ENCODE measurements at regions not wholly inside any gene's neighbourhood (a gene's known extent, or its start where the extent isn't known, plus 50 kb on each side); places are given as distances from the start of the nearest gene placed in this dataset.

DNA sequence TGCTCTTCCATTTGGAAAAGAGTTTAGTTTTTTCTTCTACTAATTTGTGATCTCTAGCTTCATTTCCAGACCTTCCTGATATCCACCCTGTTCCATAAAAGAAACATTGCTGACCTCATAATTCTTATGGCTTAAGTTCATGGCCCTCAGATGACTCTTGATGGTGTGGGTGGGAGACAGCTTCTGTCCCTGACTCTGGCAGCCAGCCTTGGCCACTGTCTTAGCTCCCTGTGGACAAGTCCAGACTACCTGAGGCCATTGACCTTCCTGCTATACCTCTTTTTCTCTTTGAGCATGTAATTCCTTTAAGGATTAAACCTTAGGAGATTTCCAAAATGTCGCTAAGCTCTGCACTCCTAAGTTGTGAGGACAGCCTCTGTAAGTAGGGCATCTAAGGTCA is 101.1 kb upstream of the DAP start:
- no peak overlapping the region for H3K4me3 ChIP-seq (ENCODE audit: insufficient read depth, low read depth, low read length, poor library complexity, severe bottlenecking)
- H3K27me3 ChIP-seq (replicated peaks; ENCODE audit: control insufficient read depth, insufficient read depth, low read length, poor library complexity, severe bottlenecking) = peaks cover 2% of the 10 kb centered on the region
- no peak for DNase-seq

GRCh38 chr5:10861423-10861790 is 100.4 kb upstream of the DAP start:
- Histone ChIP-seq H3K36me3 (ENCODE audit: control insufficient read depth, insufficient read depth, low read length) (no peaks in the 10 kb centered on the region), H3K9me3 (ENCODE audit: control insufficient read depth, low read length) (no peaks in the 10 kb centered on the region), H3K4me1 (ENCODE audit: control insufficient read depth, insufficient read depth, low read length, poor library complexity, severe bottlenecking) (no peaks in the 10 kb centered on the region), H3K27me3 (replicated peaks; ENCODE audit: control insufficient read depth, insufficient read depth, low read length, poor library complexity, severe bottlenecking) (peaks cover 3% of the 10 kb centered on the region), H3K27ac (ENCODE audit: insufficient read depth, low read length, poor library complexity, severe bottlenecking) (no peak overlapping the region), H3K4me3 (ENCODE audit: insufficient read depth, low read depth, low read length, poor library complexity, severe bottlenecking) (no peak overlapping the region)
- no peak for DNase-seq

More for the DNA sequence above, 101.1 kb upstream of the DAP start:
- Histone ChIP-seq H3K4me1 (ENCODE audit: control insufficient read depth, insufficient read depth, low read length, poor library complexity, severe bottlenecking) (no peaks in the 10 kb centered on the region), H3K36me3 (ENCODE audit: control insufficient read depth, insufficient read depth, low read length) (no peaks in the 10 kb centered on the region), H3K9me3 (ENCODE audit: control insufficient read depth, low read length) (no peaks in the 10 kb centered on the region), H3K27ac (ENCODE audit: insufficient read depth, low read length, poor library complexity, severe bottlenecking) (no peak overlapping the region)

- no peak for DNase-seq
- peaks cover 3% of the 10 kb centered on the region for H3K27me3 ChIP-seq (replicated peaks; ENCODE audit: control insufficient read depth, insufficient read depth, low read length, poor library complexity, severe bottlenecking)
- H3K4me1 ChIP-seq (ENCODE audit: control insufficient read depth, insufficient read depth, low read length, poor library complexity, severe bottlenecking) = no peaks in the 10 kb centered on the region
- H3K9me3 ChIP-seq (ENCODE audit: control insufficient read depth, low read length) = no peaks in the 10 kb centered on the region
- no peaks in the 10 kb centered on the region for H3K36me3 ChIP-seq (ENCODE audit: control insufficient read depth, insufficient read depth, low read length)
- H3K4me3 ChIP-seq (ENCODE audit: insufficient read depth, low read depth, low read length, poor library complexity, severe bottlenecking) = no peak overlapping the region
- H3K27ac ChIP-seq (ENCODE audit: insufficient read depth, low read length, poor library complexity, severe bottlenecking) = no peak overlapping the region
Observed at GRCh38 chr5:10860645-10861422, 99.8 kb upstream of the DAP start.

GRCh38 chr5:10860196-10860543 is 99.1 kb upstream of the DAP start:
- H3K27me3 ChIP-seq (replicated peaks; ENCODE audit: control insufficient read depth, insufficient read depth, low read length, poor library complexity, severe bottlenecking) = peaks cover 3% of the 10 kb centered on the region
- no peak for DNase-seq
- no peaks in the 10 kb centered on the region for H3K4me1 ChIP-seq (ENCODE audit: control insufficient read depth, insufficient read depth, low read length, poor library complexity, severe bottlenecking)
- no peak overlapping the region for H3K4me3 ChIP-seq (ENCODE audit: insufficient read depth, low read depth, low read length, poor library complexity, severe bottlenecking)
- no peaks in the 10 kb centered on the region for H3K9me3 ChIP-seq (ENCODE audit: control insufficient read depth, low read length)
- H3K36me3 ChIP-seq (ENCODE audit: control insufficient read depth, insufficient read depth, low read length) = no peaks in the 10 kb centered on the region
- H3K27ac ChIP-seq (ENCODE audit: insufficient read depth, low read length, poor library complexity, severe bottlenecking) = no peak overlapping the region

DNA sequence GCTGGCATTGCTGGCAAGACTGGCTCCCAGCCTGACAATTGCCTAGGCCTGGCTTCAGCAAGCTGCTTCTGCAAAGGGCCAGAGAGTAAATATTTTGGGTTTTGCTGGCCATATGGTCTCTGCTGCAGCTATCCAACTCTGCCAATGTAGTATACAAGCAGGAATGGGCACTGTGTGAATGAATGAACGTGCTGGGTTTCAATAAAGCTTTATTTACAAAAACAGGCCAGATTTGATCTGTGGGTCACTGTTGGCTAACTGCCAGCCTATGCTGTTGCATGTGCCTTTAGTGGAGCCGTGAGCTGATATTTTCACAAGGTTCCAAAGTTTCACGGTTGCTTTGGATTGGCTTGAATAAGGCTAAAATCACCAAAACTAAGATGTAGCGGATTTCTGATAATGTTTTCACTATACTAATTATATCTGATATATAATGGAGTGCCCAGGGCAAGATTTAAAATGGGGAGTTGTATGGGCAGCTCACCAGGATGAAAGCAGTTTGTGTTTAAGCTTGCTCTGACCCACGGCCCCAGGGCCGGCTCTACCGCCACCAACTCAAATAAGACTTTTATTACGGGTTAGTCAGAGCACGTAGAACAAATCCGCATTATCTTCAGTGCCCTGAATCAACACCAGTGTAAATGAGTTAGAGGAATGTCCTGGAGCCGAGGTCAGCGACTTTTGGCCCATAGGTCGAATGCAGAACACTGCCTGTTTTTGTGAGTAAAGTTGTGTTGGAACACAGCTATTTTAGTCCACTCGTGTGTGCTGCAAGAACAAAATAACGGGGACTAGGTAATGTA is 98.6 kb upstream of the DAP start:
- H3K4me3 ChIP-seq (ENCODE audit: insufficient read depth, low read depth, low read length, poor library complexity, severe bottlenecking) = no peak overlapping the region
- no peak overlapping the region for H3K27ac ChIP-seq (ENCODE audit: insufficient read depth, low read length, poor library complexity, severe bottlenecking)
- DNase-seq = no peak
- H3K9me3 ChIP-seq (ENCODE audit: control insufficient read depth, low read length) = no peaks in the 10 kb centered on the region
- H3K27me3 ChIP-seq (replicated peaks; ENCODE audit: control insufficient read depth, insufficient read depth, low read length, poor library complexity, severe bottlenecking) = peaks cover 3% of the 10 kb centered on the region
- H3K4me1 ChIP-seq (ENCODE audit: control insufficient read depth, insufficient read depth, low read length, poor library complexity, severe bottlenecking) = no peaks in the 10 kb centered on the region
- no peaks in the 10 kb centered on the region for H3K36me3 ChIP-seq (ENCODE audit: control insufficient read depth, insufficient read depth, low read length)

GRCh38 chr5:10858945-10859344 is 97.9 kb upstream of the DAP start:
- H3K27ac ChIP-seq (ENCODE audit: insufficient read depth, low read length, poor library complexity, severe bottlenecking) = no peak overlapping the region
- no peak overlapping the region for H3K4me3 ChIP-seq (ENCODE audit: insufficient read depth, low read depth, low read length, poor library complexity, severe bottlenecking)
- H3K4me1 ChIP-seq (ENCODE audit: control insufficient read depth, insufficient read depth, low read length, poor library complexity, severe bottlenecking) = no peaks in the 10 kb centered on the region
- no peak for DNase-seq
- H3K9me3 ChIP-seq (ENCODE audit: control insufficient read depth, low read length) = no peaks in the 10 kb centered on the region
- peaks cover 3% of the 10 kb centered on the region for H3K27me3 ChIP-seq (replicated peaks; ENCODE audit: control insufficient read depth, insufficient read depth, low read length, poor library complexity, severe bottlenecking)
- no peaks in the 10 kb centered on the region for H3K36me3 ChIP-seq (ENCODE audit: control insufficient read depth, insufficient read depth, low read length)

DNA sequence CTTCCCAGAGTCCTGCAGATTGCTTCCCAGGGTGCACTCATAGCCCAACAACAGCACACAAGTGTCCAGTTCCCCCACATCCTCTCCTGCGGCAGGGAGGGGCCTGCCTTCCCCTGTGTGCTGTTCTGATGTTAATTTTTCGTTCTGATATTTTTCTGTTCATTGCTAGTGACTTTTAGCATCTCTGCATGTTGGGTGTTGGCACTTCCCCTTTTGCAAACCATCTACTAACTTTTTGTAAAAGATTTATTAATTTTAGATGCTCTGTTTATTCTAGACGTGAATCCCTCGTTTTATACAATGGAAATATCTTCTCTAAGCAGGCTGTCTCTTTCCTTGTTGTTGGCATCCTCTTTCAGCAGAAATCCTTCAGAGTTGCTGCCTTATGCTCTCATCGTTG is 97.3 kb upstream of the DAP start:
- Histone ChIP-seq H3K4me3 (ENCODE audit: insufficient read depth, low read depth, low read length, poor library complexity, severe bottlenecking) (no peak overlapping the region), H3K9me3 (ENCODE audit: control insufficient read depth, low read length) (no peaks in the 10 kb centered on the region), H3K27ac (ENCODE audit: insufficient read depth, low read length, poor library complexity, severe bottlenecking) (no peak overlapping the region), H3K4me1 (ENCODE audit: control insufficient read depth, insufficient read depth, low read length, poor library complexity, severe bottlenecking) (no peaks in the 10 kb centered on the region), H3K36me3 (ENCODE audit: control insufficient read depth, insufficient read depth, low read length) (no peaks in the 10 kb centered on the region), H3K27me3 (replicated peaks; ENCODE audit: control insufficient read depth, insufficient read depth, low read length, poor library complexity, severe bottlenecking) (peaks cover 3% of the 10 kb centered on the region)
- no peak for DNase-seq

- H3K4me3 ChIP-seq (ENCODE audit: insufficient read depth, low read depth, low read length, poor library complexity, severe bottlenecking) = no peak overlapping the region
Observed at GRCh38 chr5:10857338-10857733, 96.3 kb upstream of the DAP start.

GRCh38 chr5:10856683-10857337 is 95.8 kb upstream of the DAP start:
- Histone ChIP-seq H3K9me3 (ENCODE audit: control insufficient read depth, low read length) (no peaks in the 10 kb centered on the region), H3K27me3 (replicated peaks; ENCODE audit: control insufficient read depth, insufficient read depth, low read length, poor library complexity, severe bottlenecking) (peaks cover 3% of the 10 kb centered on the region), H3K4me1 (ENCODE audit: control insufficient read depth, insufficient read depth, low read length, poor library complexity, severe bottlenecking) (no peaks in the 10 kb centered on the region), H3K27ac (ENCODE audit: insufficient read depth, low read length, poor library complexity, severe bottlenecking) (no peak overlapping the region), H3K36me3 (ENCODE audit: control insufficient read depth, insufficient read depth, low read length) (no peaks in the 10 kb centered on the region), H3K4me3 (ENCODE audit: insufficient read depth, low read depth, low read length, poor library complexity, severe bottlenecking) (no peak overlapping the region)
- DNase-seq = no peak

More at GRCh38 chr5:10857338-10857733, 96.3 kb upstream of the DAP start:
- Histone ChIP-seq H3K4me1 (ENCODE audit: control insufficient read depth, insufficient read depth, low read length, poor library complexity, severe bottlenecking) (no peaks in the 10 kb centered on the region), H3K27me3 (replicated peaks; ENCODE audit: control insufficient read depth, insufficient read depth, low read length, poor library complexity, severe bottlenecking) (peaks cover 3% of the 10 kb centered on the region), H3K36me3 (ENCODE audit: control insufficient read depth, insufficient read depth, low read length) (no peaks in the 10 kb centered on the region), H3K27ac (ENCODE audit: insufficient read depth, low read length, poor library complexity, severe bottlenecking) (no peak overlapping the region), H3K9me3 (ENCODE audit: control insufficient read depth, low read length) (no peaks in the 10 kb centered on the region)
- DNase-seq = no peak

GRCh38 chr5:10856071-10856470 is 95.0 kb upstream of the DAP start:
- Histone ChIP-seq H3K27ac (ENCODE audit: insufficient read depth, low read length, poor library complexity, severe bottlenecking) (no peak overlapping the region), H3K27me3 (replicated peaks; ENCODE audit: control insufficient read depth, insufficient read depth, low read length, poor library complexity, severe bottlenecking) (peaks cover 3% of the 10 kb centered on the region), H3K36me3 (ENCODE audit: control insufficient read depth, insufficient read depth, low read length) (no peaks in the 10 kb centered on the region), H3K9me3 (ENCODE audit: control insufficient read depth, low read length) (no peaks in the 10 kb centered on the region), H3K4me3 (ENCODE audit: insufficient read depth, low read depth, low read length, poor library complexity, severe bottlenecking) (no peak overlapping the region), H3K4me1 (ENCODE audit: control insufficient read depth, insufficient read depth, low read length, poor library complexity, severe bottlenecking) (no peaks in the 10 kb centered on the region)
- DNase-seq = no peak

Data from effector memory CD4-positive, alpha-beta T cell (primary cell).